Right lobe of liver (tissue), 4 donors: ENCODE measurements at regions not wholly inside any gene's neighbourhood (a gene's known extent, or its start where the extent isn't known, plus 50 kb on each side); places are given as distances from the start of the nearest gene placed in this dataset.

Source experiments
- POLR2A ChIP-seq: fragments of 450-650 bp; IDR thresholded peaks from one replicate; pipeline ENCODE4 v1.6.1; 2017; ENCODE audit warnings: antibody characterized with exemption, mild to moderate bottlenecking
- TF ChIP-seq, protein P1 (sequence below), 4 donors: fragments of 200-600 bp in 3 of 4; fragments of 450-650 bp in 1 of 4; IDR thresholded peaks; one replicate each; pipeline versions ENCODE4 v1.5.1 to v1.8.0; 2016 to 2022; ENCODE audit warnings: antibody characterized with exemption in 4 of 4, mild to moderate bottlenecking in 2 of 4
- donor health status: DM: no; HTN: no; CAD: no.
- donor health status: DM: no; HTN: no; CAD: no.
- donor health status: DM: no; HTN: yes; CAD: no.

DNA sequence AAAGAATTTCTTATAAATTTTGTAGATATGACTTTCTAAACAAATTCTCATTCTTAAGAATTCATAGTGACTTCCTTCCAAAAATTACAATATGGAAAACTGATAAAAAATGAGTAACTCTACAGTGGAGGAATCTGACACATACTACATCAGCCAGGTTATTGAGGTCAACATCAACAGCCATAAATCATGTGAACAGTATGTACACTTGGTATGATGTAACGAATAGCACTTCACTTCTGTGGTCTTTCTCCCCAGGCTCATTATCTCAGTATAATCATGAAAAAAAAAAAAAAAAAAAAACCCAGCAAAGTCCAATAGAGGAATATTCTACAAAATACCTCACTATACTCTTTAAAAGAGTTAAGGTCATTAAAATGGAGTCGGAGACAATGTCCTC, 111.2 kb upstream of the SUCLG2 start:
- no peak for TF ChIP-seq POLR2A
- TF ChIP-seq, protein P1, sequence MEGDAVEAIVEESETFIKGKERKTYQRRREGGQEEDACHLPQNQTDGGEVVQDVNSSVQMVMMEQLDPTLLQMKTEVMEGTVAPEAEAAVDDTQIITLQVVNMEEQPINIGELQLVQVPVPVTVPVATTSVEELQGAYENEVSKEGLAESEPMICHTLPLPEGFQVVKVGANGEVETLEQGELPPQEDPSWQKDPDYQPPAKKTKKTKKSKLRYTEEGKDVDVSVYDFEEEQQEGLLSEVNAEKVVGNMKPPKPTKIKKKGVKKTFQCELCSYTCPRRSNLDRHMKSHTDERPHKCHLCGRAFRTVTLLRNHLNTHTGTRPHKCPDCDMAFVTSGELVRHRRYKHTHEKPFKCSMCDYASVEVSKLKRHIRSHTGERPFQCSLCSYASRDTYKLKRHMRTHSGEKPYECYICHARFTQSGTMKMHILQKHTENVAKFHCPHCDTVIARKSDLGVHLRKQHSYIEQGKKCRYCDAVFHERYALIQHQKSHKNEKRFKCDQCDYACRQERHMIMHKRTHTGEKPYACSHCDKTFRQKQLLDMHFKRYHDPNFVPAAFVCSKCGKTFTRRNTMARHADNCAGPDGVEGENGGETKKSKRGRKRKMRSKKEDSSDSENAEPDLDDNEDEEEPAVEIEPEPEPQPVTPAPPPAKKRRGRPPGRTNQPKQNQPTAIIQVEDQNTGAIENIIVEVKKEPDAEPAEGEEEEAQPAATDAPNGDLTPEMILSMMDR (IDR thresholded peaks at IDR 0.05): no peak
